Osteoblast (primary cell): ENCODE measurements at regions not wholly inside any gene's neighbourhood (a gene's known extent, or its start where the extent isn't known, plus 50 kb on each side); places are given as distances from the start of the nearest gene placed in this dataset.
A peak's percentile ranks its signal among the peaks of the same experiment; 100 is the strongest.

ENCODE experiments used
- DNase-seq: peaks from one replicate; pipeline ENCODE4 v3.0.0; 2011; ENCODE audit warnings: low spot score, mixed read lengths; ENCODE audit not compliant: insufficient read length; ENCODE audit errors: missing footprints
- H2AFZ ChIP-seq: 2 replicates; pipeline ENCODE4 v1.6.0; 2011; ENCODE audit warnings: mild to moderate bottlenecking, low read length
- H3K27ac ChIP-seq: 2 replicates; pipeline ENCODE4 v1.5.1; 2011; ENCODE audit warnings: mild to moderate bottlenecking, low read depth, low read length, moderate library complexity
- H3K27me3 ChIP-seq: 2 replicates; pipeline ENCODE4 v1.6.0; 2012; ENCODE audit warnings: mild to moderate bottlenecking, control low read depth, inconsistent platforms, low read length, moderate library complexity; ENCODE audit not compliant: insufficient read depth
- H3K36me3 ChIP-seq: 2 replicates; pipeline ENCODE4 v1.5.1; 2011; ENCODE audit warnings: mild to moderate bottlenecking, low read length, control low read depth, moderate library complexity; ENCODE audit not compliant: insufficient read depth
- H3K4me1 ChIP-seq: 2 replicates; pipeline ENCODE4 v1.5.1; 2011; ENCODE audit warnings: mild to moderate bottlenecking, low read length, control low read depth, moderate library complexity; ENCODE audit not compliant: insufficient read depth
- H3K4me2 ChIP-seq: 2 replicates; pipeline ENCODE4 v1.6.0; 2011; ENCODE audit warnings: mild to moderate bottlenecking, low read length; ENCODE audit not compliant: insufficient read depth
- H3K4me3 ChIP-seq: fragments of 200-600 bp; sonication (generic); 3 replicates; pipeline ENCODE4 v1.5.1; 2012; ENCODE audit warnings: mild to moderate bottlenecking, low read length, inconsistent platforms; ENCODE audit not compliant: insufficient read depth
- H3K79me2 ChIP-seq: 2 replicates; pipeline ENCODE4 v1.6.0; 2012; ENCODE audit warnings: mild to moderate bottlenecking, low read length, control low read depth, inconsistent platforms; ENCODE audit not compliant: insufficient read depth
- H3K9me3 ChIP-seq: 2 replicates; pipeline ENCODE4 v1.5.1; 2011; ENCODE audit warnings: low read depth, low read length, control low read depth
- H4K20me1 ChIP-seq: 2 replicates; pipeline ENCODE4 v1.6.0; 2012; ENCODE audit warnings: mild to moderate bottlenecking, low read length, control low read depth; ENCODE audit not compliant: insufficient read depth
- TF ChIP-seq, protein P1 (sequence below): IDR thresholded peaks from 2 replicates; pipeline ENCODE4 v1.5.1; 2011; ENCODE audit warnings: mild to moderate bottlenecking, low read depth, low read length, moderate library complexity; ENCODE audit errors: extremely low read depth

GRCh38 chr5:143896966-143897365, 85.0 kb downstream of the HMHB1 start:
- peaks cover 19% of the 10 kb centered on the region for H3K4me1 ChIP-seq
- TF ChIP-seq, protein P1, sequence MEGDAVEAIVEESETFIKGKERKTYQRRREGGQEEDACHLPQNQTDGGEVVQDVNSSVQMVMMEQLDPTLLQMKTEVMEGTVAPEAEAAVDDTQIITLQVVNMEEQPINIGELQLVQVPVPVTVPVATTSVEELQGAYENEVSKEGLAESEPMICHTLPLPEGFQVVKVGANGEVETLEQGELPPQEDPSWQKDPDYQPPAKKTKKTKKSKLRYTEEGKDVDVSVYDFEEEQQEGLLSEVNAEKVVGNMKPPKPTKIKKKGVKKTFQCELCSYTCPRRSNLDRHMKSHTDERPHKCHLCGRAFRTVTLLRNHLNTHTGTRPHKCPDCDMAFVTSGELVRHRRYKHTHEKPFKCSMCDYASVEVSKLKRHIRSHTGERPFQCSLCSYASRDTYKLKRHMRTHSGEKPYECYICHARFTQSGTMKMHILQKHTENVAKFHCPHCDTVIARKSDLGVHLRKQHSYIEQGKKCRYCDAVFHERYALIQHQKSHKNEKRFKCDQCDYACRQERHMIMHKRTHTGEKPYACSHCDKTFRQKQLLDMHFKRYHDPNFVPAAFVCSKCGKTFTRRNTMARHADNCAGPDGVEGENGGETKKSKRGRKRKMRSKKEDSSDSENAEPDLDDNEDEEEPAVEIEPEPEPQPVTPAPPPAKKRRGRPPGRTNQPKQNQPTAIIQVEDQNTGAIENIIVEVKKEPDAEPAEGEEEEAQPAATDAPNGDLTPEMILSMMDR = no peak
- H3K27ac ChIP-seq = peak overlapping the region; percentile 7
- no peak for DNase-seq
- peak overlapping the region; percentile 23 for H2AFZ ChIP-seq
- no peaks in the 10 kb centered on the region for H3K27me3 ChIP-seq
- H4K20me1 ChIP-seq = no peaks in the 10 kb centered on the region
- no peaks in the 10 kb centered on the region for H3K79me2 ChIP-seq
- no peaks in the 10 kb centered on the region for H3K9me3 ChIP-seq
- H3K4me2 ChIP-seq = no peak overlapping the region
- no peaks in the 10 kb centered on the region for H3K36me3 ChIP-seq
- no peak overlapping the region for H3K4me3 ChIP-seq

GRCh38 chr5:143898381-143898780, 86.4 kb downstream of the HMHB1 start:
- no peaks in the 10 kb centered on the region for H4K20me1 ChIP-seq
- no peak overlapping the region for H3K4me3 ChIP-seq
- DNase-seq = no peak
- no peaks in the 10 kb centered on the region for H3K27me3 ChIP-seq
- H3K27ac ChIP-seq = no peak overlapping the region
- H3K4me1 ChIP-seq = peaks cover 19% of the 10 kb centered on the region
- H3K79me2 ChIP-seq = no peaks in the 10 kb centered on the region
- H3K4me2 ChIP-seq = no peak overlapping the region
- TF ChIP-seq, protein P1 = no peak
- no peak overlapping the region for H2AFZ ChIP-seq
- no peaks in the 10 kb centered on the region for H3K36me3 ChIP-seq
- no peaks in the 10 kb centered on the region for H3K9me3 ChIP-seq

GRCh38 chr5:143898916-143899591, 87.1 kb downstream of the HMHB1 start:
- Histone ChIP-seq H3K27ac (no peak overlapping the region), H4K20me1 (no peaks in the 10 kb centered on the region), H3K4me3 (no peak overlapping the region), H3K79me2 (no peaks in the 10 kb centered on the region), H2AFZ (no peak overlapping the region), H3K27me3 (no peaks in the 10 kb centered on the region), H3K4me2 (no peak overlapping the region), H3K4me1 (peaks cover 19% of the 10 kb centered on the region), H3K9me3 (no peaks in the 10 kb centered on the region), H3K36me3 (no peaks in the 10 kb centered on the region)
- TF ChIP-seq, protein P1 = no peak
- DNase-seq = peak; percentile 18

GRCh38 chr5:143908959-143909358, 97.0 kb downstream of the HMHB1 start:
- TF ChIP-seq, protein P1 = no peak
- no peak overlapping the region for H2AFZ ChIP-seq
- no peak overlapping the region for H3K4me3 ChIP-seq

More at GRCh38 chr5:143908959-143909358, 97.0 kb downstream of the HMHB1 start:
- H3K9me3 ChIP-seq = no peaks in the 10 kb centered on the region
- H3K27me3 ChIP-seq = no peaks in the 10 kb centered on the region
- H3K79me2 ChIP-seq = no peaks in the 10 kb centered on the region
- DNase-seq = no peak
- no peak overlapping the region for H3K27ac ChIP-seq
- H4K20me1 ChIP-seq = no peaks in the 10 kb centered on the region
- H3K36me3 ChIP-seq = no peaks in the 10 kb centered on the region
- H3K4me2 ChIP-seq = no peak overlapping the region
- H3K4me1 ChIP-seq = peaks cover 11% of the 10 kb centered on the region
